Effector memory CD4-positive, alpha-beta T cell (primary cell): ENCODE measurements at regions not wholly inside any gene's neighbourhood (a gene's known extent, or its start where the extent isn't known, plus 50 kb on each side); places are given as distances from the start of the nearest gene placed in this dataset.

ENCODE experiments used
- DNase-seq, 3 donors: peaks; one replicate each; pipeline ENCODE4 v3.0.0-alpha.2; 2020
- H3K27ac ChIP-seq: 2 replicates; pipeline ENCODE4 v1.7.0; 2013; ENCODE audit warnings: mild to moderate bottlenecking, low read length, moderate library complexity; ENCODE audit not compliant: insufficient read depth, poor library complexity, severe bottlenecking
- H3K27me3 ChIP-seq: replicated peaks from 2 replicates; pipeline ENCODE4 v1.7.0; 2013; ENCODE audit warnings: mild to moderate bottlenecking, low read length; ENCODE audit not compliant: insufficient read depth, control insufficient read depth, poor library complexity, severe bottlenecking
- H3K36me3 ChIP-seq: 2 replicates; pipeline ENCODE4 v1.7.0; 2013; ENCODE audit warnings: mild to moderate bottlenecking, low read length, moderate library complexity; ENCODE audit not compliant: control insufficient read depth, insufficient read depth
- H3K4me1 ChIP-seq: 2 replicates; pipeline ENCODE4 v1.7.0; 2013; ENCODE audit warnings: low read length, mild to moderate bottlenecking; ENCODE audit not compliant: control insufficient read depth, insufficient read depth, poor library complexity, severe bottlenecking
- H3K4me3 ChIP-seq: 2 replicates; pipeline ENCODE4 v1.7.0; 2013; ENCODE audit warnings: low read length, low read depth, mild to moderate bottlenecking; ENCODE audit not compliant: insufficient read depth, poor library complexity, severe bottlenecking
- H3K9me3 ChIP-seq: 2 replicates; pipeline ENCODE4 v1.7.0; 2013; ENCODE audit warnings: mild to moderate bottlenecking, low read length, moderate library complexity; ENCODE audit not compliant: control insufficient read depth

- no peak for DNase-seq
- H3K4me1 ChIP-seq, result no peaks in the 10 kb centered on the region
Observed at GRCh38 chr5:136626531-136626930, 261.2 kb upstream of the TRPC7 start.

DNA sequence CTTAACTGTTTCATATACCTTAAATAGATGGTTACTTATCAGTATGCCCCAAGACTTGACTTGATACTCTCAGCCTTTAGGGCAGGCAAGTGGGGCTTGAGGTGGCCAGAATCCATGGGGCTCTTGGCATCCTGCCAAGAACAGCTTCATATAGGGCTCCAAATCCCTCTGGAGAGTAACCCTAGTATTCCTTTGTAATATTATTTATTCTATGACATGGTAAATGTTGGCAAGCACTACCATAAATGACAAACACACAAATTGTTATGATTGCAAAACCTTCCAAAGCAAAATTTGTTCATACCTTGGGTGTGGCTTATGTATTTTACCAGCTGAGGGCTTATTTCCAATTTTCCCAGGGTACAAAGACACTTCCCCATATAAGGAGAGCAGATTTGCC is 257.4 kb upstream of the TRPC7 start:
- Histone ChIP-seq H3K9me3 (no peaks in the 10 kb centered on the region), H3K4me1 (no peaks in the 10 kb centered on the region), H3K36me3 (no peaks in the 10 kb centered on the region), H3K27ac (no peak overlapping the region), H3K27me3 (no peaks in the 10 kb centered on the region), H3K4me3 (no peak overlapping the region)
- no peak for DNase-seq

More at GRCh38 chr5:136626531-136626930, 261.2 kb upstream of the TRPC7 start:
- Histone ChIP-seq H3K4me3 (no peak overlapping the region), H3K9me3 (no peaks in the 10 kb centered on the region), H3K36me3 (no peaks in the 10 kb centered on the region), H3K27me3 (no peaks in the 10 kb centered on the region), H3K27ac (no peak overlapping the region)

DNA sequence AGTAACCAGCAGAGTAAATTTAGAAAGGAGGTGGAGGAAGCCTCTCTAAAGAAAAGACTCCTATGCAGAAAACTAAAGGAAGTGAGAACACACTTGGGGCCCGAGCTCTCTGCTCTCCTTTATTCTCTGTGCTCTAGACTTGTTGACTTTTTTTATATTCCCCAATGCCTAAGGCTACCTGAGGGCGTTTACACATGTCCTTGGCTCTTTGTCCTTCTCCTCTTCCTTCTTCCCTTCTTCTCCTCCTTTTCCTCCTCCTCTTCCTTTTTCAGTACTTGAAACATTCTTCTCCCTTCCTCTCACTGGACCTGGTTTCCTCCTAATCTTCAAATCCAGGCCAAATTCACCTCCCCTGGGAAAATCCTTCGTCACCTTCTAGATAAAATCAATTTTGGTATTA is 256.4 kb upstream of the TRPC7 start:
- Histone ChIP-seq H3K9me3 (no peaks in the 10 kb centered on the region), H3K27ac (no peak overlapping the region), H3K36me3 (no peaks in the 10 kb centered on the region), H3K4me3 (no peak overlapping the region), H3K4me1 (no peaks in the 10 kb centered on the region), H3K27me3 (no peaks in the 10 kb centered on the region)
- no peak for DNase-seq

DNA sequence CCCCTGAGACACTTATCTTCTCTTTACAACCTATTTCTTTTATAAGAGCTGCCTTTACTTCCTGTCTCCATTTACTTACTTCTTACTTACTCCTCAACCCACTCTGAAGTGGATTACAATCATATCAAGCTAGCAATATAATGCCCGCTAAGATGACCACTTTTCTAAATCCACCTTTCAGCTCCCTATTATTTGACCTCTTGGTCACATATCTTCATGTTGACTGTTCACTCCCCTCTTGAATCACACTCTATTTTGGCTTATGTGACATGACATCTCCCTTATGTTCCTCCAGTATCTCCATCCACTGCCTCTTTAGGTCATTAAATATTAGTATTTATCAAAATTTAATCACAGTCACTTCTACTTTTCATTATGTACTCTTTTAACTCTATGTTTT is 255.3 kb upstream of the TRPC7 start:
- H3K4me1 ChIP-seq, result no peaks in the 10 kb centered on the region
- no peaks in the 10 kb centered on the region for H3K9me3 ChIP-seq
- no peak overlapping the region for H3K27ac ChIP-seq
- H3K4me3 ChIP-seq, result no peak overlapping the region
- DNase-seq, result no peak
- no peaks in the 10 kb centered on the region for H3K36me3 ChIP-seq
- no peaks in the 10 kb centered on the region for H3K27me3 ChIP-seq

DNA sequence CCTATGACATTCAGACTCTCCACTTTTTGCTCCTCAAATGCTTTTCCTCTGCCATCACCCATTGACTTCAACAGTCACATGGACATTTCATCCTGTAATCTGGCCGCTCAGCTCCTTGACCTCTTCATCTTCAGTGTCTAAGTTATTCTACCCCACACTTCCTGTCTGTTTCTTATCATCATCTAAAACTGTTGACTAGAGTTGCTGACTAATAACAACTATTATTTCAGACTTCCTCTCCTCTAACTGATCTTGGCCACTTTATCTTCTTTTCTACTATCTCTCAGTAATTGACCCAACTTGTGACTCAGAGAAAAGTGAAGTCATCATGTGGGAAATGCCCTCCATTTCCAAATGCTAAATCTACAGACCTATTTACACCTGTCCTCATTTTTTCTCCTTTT is 254.7 kb upstream of the TRPC7 start:
- H3K36me3 ChIP-seq, result no peaks in the 10 kb centered on the region
- H3K27me3 ChIP-seq, result no peaks in the 10 kb centered on the region
- H3K4me3 ChIP-seq, result no peak overlapping the region
- H3K27ac ChIP-seq, result no peak overlapping the region
- no peaks in the 10 kb centered on the region for H3K4me1 ChIP-seq
- H3K9me3 ChIP-seq, result no peaks in the 10 kb centered on the region
- DNase-seq, result no peak

- Histone ChIP-seq H3K9me3 (no peaks in the 10 kb centered on the region), H3K36me3 (no peaks in the 10 kb centered on the region), H3K27ac (no peak overlapping the region), H3K27me3 (no peaks in the 10 kb centered on the region), H3K4me3 (no peak overlapping the region), H3K4me1 (no peaks in the 10 kb centered on the region)
- no peak for DNase-seq
Observed at GRCh38 chr5:136619556-136619955, 254.2 kb upstream of the TRPC7 start.

GRCh38 chr5:136615251-136616119 is 250.1 kb upstream of the TRPC7 start:
- DNase-seq, result no peak
- no peaks in the 10 kb centered on the region for H3K9me3 ChIP-seq
- H3K36me3 ChIP-seq, result no peaks in the 10 kb centered on the region
- H3K27me3 ChIP-seq, result no peaks in the 10 kb centered on the region
- no peak overlapping the region for H3K4me3 ChIP-seq
- H3K27ac ChIP-seq, result no peak overlapping the region
- H3K4me1 ChIP-seq, result no peaks in the 10 kb centered on the region

GRCh38 chr5:136613230-136613629 is 247.9 kb upstream of the TRPC7 start:
- Histone ChIP-seq H3K4me1 (no peaks in the 10 kb centered on the region), H3K9me3 (no peaks in the 10 kb centered on the region), H3K27ac (no peak overlapping the region), H3K36me3 (no peaks in the 10 kb centered on the region), H3K27me3 (no peaks in the 10 kb centered on the region), H3K4me3 (no peak overlapping the region)
- no peak for DNase-seq

DNA sequence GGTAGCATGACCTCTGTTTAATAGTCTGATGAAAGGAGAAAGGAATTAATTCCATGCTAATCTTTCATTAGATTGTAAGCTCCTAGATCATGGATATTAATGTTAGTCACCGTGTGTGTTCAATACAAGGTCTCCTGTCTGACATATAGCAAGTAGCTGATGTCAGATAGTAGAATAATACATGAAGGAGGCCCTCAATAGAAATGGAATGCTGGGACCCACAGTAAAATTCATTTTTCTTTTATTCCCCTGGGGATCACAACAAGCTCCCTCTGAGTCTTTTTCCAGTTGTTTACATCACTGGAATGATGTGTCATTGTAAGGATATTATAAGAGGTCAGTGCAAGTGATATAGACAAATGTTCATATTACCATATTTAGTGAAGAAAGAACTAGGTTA is 240.3 kb upstream of the TRPC7 start:
- H3K27ac ChIP-seq, result no peak overlapping the region
- no peaks in the 10 kb centered on the region for H3K36me3 ChIP-seq
- no peak for DNase-seq
- no peaks in the 10 kb centered on the region for H3K27me3 ChIP-seq
- H3K9me3 ChIP-seq, result no peaks in the 10 kb centered on the region
- H3K4me1 ChIP-seq, result no peaks in the 10 kb centered on the region
- no peak overlapping the region for H3K4me3 ChIP-seq

DNA sequence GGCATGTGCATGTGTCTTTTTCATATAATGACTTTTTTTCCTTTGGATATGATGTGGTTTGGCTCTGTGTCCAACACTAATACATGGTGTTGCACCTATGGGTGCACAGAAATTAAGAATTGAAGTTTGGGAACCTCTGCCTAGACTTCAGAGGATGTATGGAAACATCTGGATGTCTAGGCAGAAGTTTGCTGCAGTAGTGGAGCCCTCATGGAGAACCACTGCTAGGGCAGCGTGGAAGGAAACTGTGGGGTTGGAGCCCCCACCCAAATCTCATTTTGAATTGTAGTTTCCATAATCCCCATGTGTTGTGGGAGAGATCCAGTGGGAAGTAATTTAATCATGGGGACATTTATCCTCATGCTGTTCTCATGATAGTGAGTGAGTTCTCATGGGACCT is 235.0 kb upstream of the TRPC7 start:
- H3K9me3 ChIP-seq, result peaks cover 5% of the 10 kb centered on the region
- H3K4me3 ChIP-seq, result no peak overlapping the region
- no peaks in the 10 kb centered on the region for H3K4me1 ChIP-seq
- no peak for DNase-seq
- H3K27me3 ChIP-seq, result no peaks in the 10 kb centered on the region
- no peak overlapping the region for H3K27ac ChIP-seq
- no peaks in the 10 kb centered on the region for H3K36me3 ChIP-seq
